ENCODE measurements at regions not wholly inside any gene's neighbourhood (a gene's known extent, or its start where the extent isn't known, plus 50 kb on each side); places are given as distances from the start of the nearest gene placed in this dataset.
A peak's percentile ranks its signal among the peaks of the same experiment; 100 is the strongest.

GRCh38 chrX:10906866-10907265 is 204.3 kb upstream of the HCCS start:
- no peaks in the 10 kb centered on the region for H3K27me3 Mint-ChIP-seq (ENCODE audit: low read depth, unreplicated experiment)
- H3K36me3 Mint-ChIP-seq (ENCODE audit: low read depth, unreplicated experiment) = no peaks in the 10 kb centered on the region
- no peak overlapping the region for H3K4me3 ChIP-seq (ENCODE audit: insufficient read depth, low read depth, low read length)
- H2AFZ ChIP-seq (ENCODE audit: low read depth, low read length) = no peak overlapping the region
- no peak overlapping the region for H3K4me3 Mint-ChIP-seq (ENCODE audit: unreplicated experiment)
- no peaks in the 10 kb centered on the region for H4K20me1 ChIP-seq (ENCODE audit: insufficient read depth, low read length)
- no peak overlapping the region for H3K4me2 ChIP-seq (ENCODE audit: low read length)
- no peak for TF ChIP-seq CTCF (IDR thresholded peaks at IDR 0.05; ENCODE audit: insufficient read depth, low read depth, low read length)
- no peak for TF ChIP-seq EZH2 (IDR thresholded peaks at IDR 0.05; ENCODE audit: insufficient read depth, low read length)
- no peak for DNase-seq (ENCODE audit: low read depth)
- FAIRE-seq = no peak
- H3K36me3 ChIP-seq (ENCODE audit: insufficient read depth, low read length) = no peaks in the 10 kb centered on the region
- H3K79me2 ChIP-seq (ENCODE audit: insufficient read depth, low read length) = no peaks in the 10 kb centered on the region
- H3K4me1 ChIP-seq (ENCODE audit: insufficient read depth, low read length) = peaks cover 7% of the 10 kb centered on the region
- H3K9me3 Mint-ChIP-seq (ENCODE audit: unreplicated experiment) = peaks cover 3% of the 10 kb centered on the region
- no peak overlapping the region for H3K27ac ChIP-seq (ENCODE audit: low read depth, low read length)
- H3K9me3 ChIP-seq (ENCODE audit: insufficient read depth, low read depth, low read length) = no peaks in the 10 kb centered on the region
- no peak overlapping the region for H3K9ac ChIP-seq (ENCODE audit: low read length)
- H3K4me1 Mint-ChIP-seq (ENCODE audit: low read depth, unreplicated experiment) = peaks cover 3% of the 10 kb centered on the region
- H3K27me3 ChIP-seq (ENCODE audit: insufficient read depth, low read length) = no peaks in the 10 kb centered on the region
- no peak overlapping the region for H3K27ac Mint-ChIP-seq (ENCODE audit: unreplicated experiment)

DNA sequence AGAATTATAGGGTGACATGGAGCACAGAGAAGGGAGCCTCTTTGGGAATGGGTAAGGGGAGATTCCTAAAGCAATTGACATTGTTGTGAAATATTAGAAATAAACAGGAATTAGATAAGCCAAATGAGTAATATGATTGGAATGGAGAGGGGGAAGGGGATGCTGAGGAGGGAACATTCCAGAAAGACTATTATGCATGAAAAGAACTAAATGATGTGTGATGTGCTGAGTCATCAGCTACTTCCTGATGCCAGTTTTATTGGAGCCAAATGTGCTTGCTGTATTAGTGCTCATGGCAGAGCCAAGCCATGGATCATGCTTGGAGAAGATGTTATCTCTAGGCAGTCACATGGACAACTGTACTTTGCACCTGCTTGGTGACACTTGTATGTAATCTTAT is 189.0 kb upstream of the HCCS start:
- Histone ChIP-seq H3K9ac (ENCODE audit: low read length) (no peak overlapping the region), H3K27me3 (ENCODE audit: insufficient read depth, low read length) (no peaks in the 10 kb centered on the region), H3K4me1 (ENCODE audit: insufficient read depth, low read length) (peaks cover 3% of the 10 kb centered on the region), H3K79me2 (ENCODE audit: insufficient read depth, low read length) (no peaks in the 10 kb centered on the region), H3K4me2 (ENCODE audit: low read length) (no peak overlapping the region), H3K36me3 (ENCODE audit: insufficient read depth, low read length) (no peaks in the 10 kb centered on the region), H3K4me3 (ENCODE audit: insufficient read depth, low read depth, low read length) (no peak overlapping the region), H4K20me1 (ENCODE audit: insufficient read depth, low read length) (no peaks in the 10 kb centered on the region), H3K27ac (ENCODE audit: low read depth, low read length) (no peak overlapping the region), H3K9me3 (ENCODE audit: insufficient read depth, low read depth, low read length) (no peaks in the 10 kb centered on the region), H2AFZ (ENCODE audit: low read depth, low read length) (no peak overlapping the region)
- Mint-ChIP-seq H3K36me3 (ENCODE audit: low read depth, unreplicated experiment) (no peaks in the 10 kb centered on the region), H3K27ac (ENCODE audit: unreplicated experiment) (peak overlapping the region; percentile 88), H3K4me1 (ENCODE audit: low read depth, unreplicated experiment) (peaks cover 11% of the 10 kb centered on the region), H3K4me3 (ENCODE audit: unreplicated experiment) (peak overlapping the region; percentile 46), H3K9me3 (ENCODE audit: unreplicated experiment) (no peaks in the 10 kb centered on the region), H3K27me3 (ENCODE audit: low read depth, unreplicated experiment) (no peaks in the 10 kb centered on the region)
- DNase-seq (ENCODE audit: low read depth) = peak; percentile 81
- peak; percentile 100 for FAIRE-seq
- TF ChIP-seq CTCF (IDR thresholded peaks at IDR 0.05; ENCODE audit: insufficient read depth, low read depth, low read length) = no peak
- no peak for TF ChIP-seq EZH2 (IDR thresholded peaks at IDR 0.05; ENCODE audit: insufficient read depth, low read length)

DNA sequence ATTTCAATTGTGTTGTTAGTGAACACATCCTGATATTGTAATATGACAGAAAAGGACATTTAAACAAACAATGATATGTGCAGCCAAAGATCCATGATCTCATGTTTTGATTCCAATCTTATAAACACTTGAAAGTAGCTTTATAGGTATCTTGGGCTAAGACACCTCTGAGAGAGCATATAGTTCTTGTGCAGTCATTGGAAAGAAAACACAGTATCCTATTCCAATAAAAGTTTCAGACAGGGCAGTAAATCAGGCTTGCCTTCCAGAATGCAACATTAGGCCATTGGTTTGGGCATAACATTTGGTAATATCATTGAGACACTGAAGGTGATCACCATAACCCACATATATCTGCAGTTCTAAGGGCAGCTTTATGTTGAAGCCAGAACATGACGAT is 188.3 kb upstream of the HCCS start:
- no peaks in the 10 kb centered on the region for H3K27me3 ChIP-seq (ENCODE audit: insufficient read depth, low read length)
- no peak overlapping the region for H3K4me3 ChIP-seq (ENCODE audit: insufficient read depth, low read depth, low read length)
- DNase-seq (ENCODE audit: low read depth) = no peak
- no peak overlapping the region for H3K4me2 ChIP-seq (ENCODE audit: low read length)
- H3K36me3 ChIP-seq (ENCODE audit: insufficient read depth, low read length) = no peaks in the 10 kb centered on the region
- no peak overlapping the region for H3K27ac ChIP-seq (ENCODE audit: low read depth, low read length)
- Mint-ChIP-seq H3K27me3 (ENCODE audit: low read depth, unreplicated experiment) (no peaks in the 10 kb centered on the region), H3K9me3 (ENCODE audit: unreplicated experiment) (no peaks in the 10 kb centered on the region), H3K4me1 (ENCODE audit: low read depth, unreplicated experiment) (peaks cover 11% of the 10 kb centered on the region), H3K27ac (ENCODE audit: unreplicated experiment) (no peak overlapping the region), H3K4me3 (ENCODE audit: unreplicated experiment) (no peak overlapping the region), H3K36me3 (ENCODE audit: low read depth, unreplicated experiment) (no peaks in the 10 kb centered on the region)
- no peak overlapping the region for H3K9ac ChIP-seq (ENCODE audit: low read length)
- no peak overlapping the region for H2AFZ ChIP-seq (ENCODE audit: low read depth, low read length)
- FAIRE-seq = no peak
- H4K20me1 ChIP-seq (ENCODE audit: insufficient read depth, low read length) = no peaks in the 10 kb centered on the region
- no peaks in the 10 kb centered on the region for H3K9me3 ChIP-seq (ENCODE audit: insufficient read depth, low read depth, low read length)
- H3K4me1 ChIP-seq (ENCODE audit: insufficient read depth, low read length) = peaks cover 3% of the 10 kb centered on the region
- TF ChIP-seq CTCF (IDR thresholded peaks at IDR 0.05; ENCODE audit: insufficient read depth, low read depth, low read length) (no peak), EZH2 (IDR thresholded peaks at IDR 0.05; ENCODE audit: insufficient read depth, low read length) (no peak)
- H3K79me2 ChIP-seq (ENCODE audit: insufficient read depth, low read length) = no peaks in the 10 kb centered on the region

All from astrocyte (in vitro differentiated cells and primary cell).